H9 (cell line): ENCODE measurements at regions not wholly inside any gene's neighbourhood (a gene's known extent, or its start where the extent isn't known, plus 50 kb on each side); places are given as distances from the start of the nearest gene placed in this dataset.

ENCODE experiments used
- DNase-seq: peaks from one replicate; pipeline ENCODE4 v3.0.0-alpha.2; 2017
- H2AFZ ChIP-seq: one replicate; pipeline ENCODE4 v1.6.1; 2013; ENCODE audit warnings: mild to moderate bottlenecking, low read length, control low read depth, moderate library complexity
- H2AK5ac ChIP-seq: 2 replicates; pipeline ENCODE4 v1.6.1; 2013; ENCODE audit warnings: low read length, control low read depth, mixed read lengths; ENCODE audit not compliant: insufficient read length
- H2BK120ac ChIP-seq: one replicate; pipeline ENCODE4 v1.6.1; 2013; ENCODE audit warnings: low read depth, mild to moderate bottlenecking, low read length, control low read depth, inconsistent platforms; ENCODE audit not compliant: poor library complexity, severe bottlenecking
- H2BK12ac ChIP-seq: 2 replicates; pipeline ENCODE4 v1.6.1; 2013; ENCODE audit warnings: low read length, control low read depth, mixed read lengths, low read depth; ENCODE audit not compliant: insufficient read length
- H2BK15ac ChIP-seq: 2 replicates; pipeline ENCODE4 v1.6.1; 2013; ENCODE audit warnings: low read depth, low read length, control low read depth
- H2BK20ac ChIP-seq: one replicate; pipeline ENCODE4 v1.6.1; 2013; ENCODE audit warnings: low read depth, mild to moderate bottlenecking, low read length, control low read depth, inconsistent platforms; ENCODE audit not compliant: poor library complexity, severe bottlenecking
- H2BK5ac ChIP-seq: 2 replicates; pipeline ENCODE4 v1.6.1; 2013; ENCODE audit warnings: low read length, control low read depth, mixed read lengths; ENCODE audit not compliant: insufficient read length
- H3K14ac ChIP-seq: 2 replicates; pipeline ENCODE4 v1.6.1; 2013; ENCODE audit warnings: low read length, control low read depth; ENCODE audit not compliant: insufficient read depth
- H3K18ac ChIP-seq: 2 replicates; pipeline ENCODE4 v1.6.1; 2013; ENCODE audit warnings: low read depth, mild to moderate bottlenecking, mixed read lengths, low read length, control low read depth; ENCODE audit not compliant: insufficient read length
- H3K23ac ChIP-seq: 2 replicates; pipeline ENCODE4 v1.6.1; 2013; ENCODE audit warnings: low read length, control low read depth, mixed read lengths, low read depth; ENCODE audit not compliant: insufficient read length
- H3K23me2 ChIP-seq: 2 replicates; pipeline ENCODE4 v1.6.1; 2013; ENCODE audit warnings: low read depth, mild to moderate bottlenecking, mixed read lengths, low read length, control low read depth; ENCODE audit not compliant: insufficient read length, poor library complexity, severe bottlenecking
- H3K27ac ChIP-seq: 2 replicates; pipeline ENCODE4 v1.5.1; 2013; ENCODE audit warnings: low read length, control low read depth, mixed read lengths, low read depth; ENCODE audit not compliant: insufficient read length
- H3K27me3 ChIP-seq: 2 replicates; pipeline ENCODE4 v1.6.1; 2013; ENCODE audit warnings: low read length, control low read depth, inconsistent platforms; ENCODE audit not compliant: insufficient read depth
- H3K4ac ChIP-seq: 2 replicates; pipeline ENCODE4 v1.6.1; 2013; ENCODE audit warnings: low read depth, mild to moderate bottlenecking, control low read depth, inconsistent platforms, low read length, moderate library complexity
- H3K4me1 ChIP-seq: 2 replicates; pipeline ENCODE4 v1.6.1; 2013; ENCODE audit warnings: low read length, control low read depth, inconsistent platforms; ENCODE audit not compliant: insufficient read depth
- H3K4me2 ChIP-seq: 2 replicates; pipeline ENCODE4 v1.6.1; 2013; ENCODE audit warnings: low read length, control low read depth, mixed read lengths; ENCODE audit not compliant: insufficient read length, insufficient read depth
- H3K56ac ChIP-seq: 2 replicates; pipeline ENCODE4 v1.6.1; 2013; ENCODE audit warnings: low read depth, mild to moderate bottlenecking, mixed read lengths, low read length, control low read depth; ENCODE audit not compliant: insufficient read length
- H3K79me1 ChIP-seq: 2 replicates; pipeline ENCODE4 v1.6.1; 2013; ENCODE audit warnings: low read depth, mild to moderate bottlenecking, moderate library complexity, low read length, control low read depth, inconsistent platforms; ENCODE audit not compliant: insufficient read depth, poor library complexity, severe bottlenecking
- H3K79me2 ChIP-seq: 2 replicates; pipeline ENCODE4 v1.6.1; 2013; ENCODE audit warnings: low read length, control low read depth, inconsistent platforms; ENCODE audit not compliant: insufficient read depth
- H3K9ac ChIP-seq: 2 replicates; pipeline ENCODE4 v1.6.1; 2013; ENCODE audit warnings: low read length, control low read depth, mixed read lengths; ENCODE audit not compliant: insufficient read length; ENCODE audit errors: extremely low read depth
- H3K9me3 ChIP-seq: one replicate; pipeline ENCODE4 v1.6.1; 2013; ENCODE audit warnings: low read depth, low read length, inconsistent platforms; ENCODE audit not compliant: control insufficient read depth
- H3T11ph ChIP-seq: one replicate; pipeline ENCODE4 v1.6.1; 2013; ENCODE audit warnings: mild to moderate bottlenecking, low read length, control low read depth, inconsistent platforms
- H4K20me1 ChIP-seq: one replicate; pipeline ENCODE4 v1.6.1; 2013; ENCODE audit not compliant: control insufficient read depth, insufficient read length, insufficient read depth
- H4K5ac ChIP-seq: 2 replicates; pipeline ENCODE4 v1.6.1; 2013; ENCODE audit warnings: low read depth, mild to moderate bottlenecking, mixed read lengths, low read length, control low read depth; ENCODE audit not compliant: insufficient read length
- H4K8ac ChIP-seq: replicated peaks from 2 replicates; pipeline ENCODE4 v1.6.1; 2013; ENCODE audit warnings: low read length, control low read depth, mixed read lengths, low read depth; ENCODE audit not compliant: insufficient read length
- H4K91ac ChIP-seq: 2 replicates; pipeline ENCODE4 v1.6.1; 2013; ENCODE audit warnings: low read depth, mild to moderate bottlenecking, moderate library complexity, mixed read lengths, low read length, control low read depth; ENCODE audit not compliant: insufficient read length
- H3K27ac Mint-ChIP-seq, 3 experiments: 2 replicates in 2 of 3; 3 replicates in 1 of 3; pipeline ENCODE4 v1.8.0; 2020 to 2021; ENCODE audit warnings: mixed read lengths in 3 of 3, mild to moderate bottlenecking in 1 of 3, moderate library complexity in 1 of 3
- H3K27me3 Mint-ChIP-seq: 2 replicates; pipeline ENCODE4 v1.8.0; 2021; ENCODE audit warnings: low read depth, mild to moderate bottlenecking, moderate library complexity, mixed read lengths
- H3K36me3 Mint-ChIP-seq, 3 experiments: 2 replicates in 2 of 3; 3 replicates in 1 of 3; pipeline ENCODE4 v1.8.0; 2020 to 2021; ENCODE audit warnings: low read depth in 3 of 3, mixed read lengths in 3 of 3; ENCODE audit not compliant: insufficient read depth in 1 of 3
- H3K4me1 Mint-ChIP-seq, 2 experiments: 2 replicates each; pipeline ENCODE4 v1.8.0; 2020; ENCODE audit warnings: mixed read lengths in 2 of 2
- H3K4me3 Mint-ChIP-seq, 2 experiments: 2 replicates in 1 of 2; 3 replicates in 1 of 2; pipeline ENCODE4 v1.8.0; 2020 to 2021; ENCODE audit warnings: mild to moderate bottlenecking in 2 of 2, mixed read lengths in 2 of 2, moderate library complexity in 1 of 2
- H3K9me3 Mint-ChIP-seq, 2 experiments: 2 replicates in 1 of 2; 3 replicates in 1 of 2; pipeline ENCODE4 v1.8.0; 2020; ENCODE audit warnings: mild to moderate bottlenecking in 2 of 2, mixed read lengths in 2 of 2, moderate library complexity in 1 of 2
- CTCF ChIP-seq: fragments of 200-600 bp; sonication (generic); conservative IDR thresholded peaks from 3 replicates; pipeline ENCODE4 v1.8.0; 2021; ENCODE audit warnings: antibody characterized with exemption, mild to moderate bottlenecking
- WGBS: extraction: QIAGEN DNeasy Blood & Tissue Kit; methylation state at CpG from one replicate; pipeline ENCODE4 v1.1.7; 2013; ENCODE audit warnings: missing lambda C conversion rate, low lambda C conversion rate, mixed read lengths; ENCODE audit not compliant: insufficient read length; ENCODE audit errors: extremely low coverage; 5-methylcytosine and 5-hydroxymethylcytosine counted together

- no peak overlapping the region for H3K9ac ChIP-seq
- peak; percentile 76 for DNase-seq
- no peak overlapping the region for H2BK12ac ChIP-seq
- H3K23ac ChIP-seq, result no peak overlapping the region
- no peaks in the 10 kb centered on the region for H3K4me1 ChIP-seq
- no peak overlapping the region for H2BK5ac ChIP-seq
- no peak overlapping the region for H2BK120ac ChIP-seq
- H3K27me3 Mint-ChIP-seq, result no peaks in the 10 kb centered on the region; the same call in 1 of the 2 replicates
- no peak overlapping the region for H2BK15ac ChIP-seq
- no peak overlapping the region for H4K5ac ChIP-seq
- H3T11ph ChIP-seq, result no peak overlapping the region
- H3K56ac ChIP-seq, result no peak overlapping the region
- no peak overlapping the region for H3K18ac ChIP-seq
- TF ChIP-seq CTCF, result peak; percentile 67
- no peak overlapping the region for H3K14ac ChIP-seq
- no peak overlapping the region for H3K4me3 Mint-ChIP-seq
- H2BK20ac ChIP-seq, result no peak overlapping the region
- no peak overlapping the region for H3K4me2 ChIP-seq
- WGBS, result no CpG with 5 or more reads among the region's 5 CpGs
- H4K20me1 ChIP-seq, result no peaks in the 10 kb centered on the region
- peaks cover under 1 to 10% (median 3%) of the 10 kb centered on the region in 3 experiments; a peak in 6 of 7 replicates for H3K36me3 Mint-ChIP-seq
- H3K79me1 ChIP-seq, result no peaks in the 10 kb centered on the region
- H3K9me3 Mint-ChIP-seq, result peaks cover 6 to 10% of the 10 kb centered on the region in 2 experiments
- no peak overlapping the region for H3K4ac ChIP-seq
- no peak overlapping the region for H3K27ac ChIP-seq
- no peak overlapping the region for H3K27ac Mint-ChIP-seq
- no peaks in the 10 kb centered on the region for H3K4me1 Mint-ChIP-seq
- no peak overlapping the region for H4K8ac ChIP-seq
- H2AFZ ChIP-seq, result no peak overlapping the region
- no peak overlapping the region for H2AK5ac ChIP-seq
- H3K23me2 ChIP-seq, result no peaks in the 10 kb centered on the region
- H3K9me3 ChIP-seq, result no peaks in the 10 kb centered on the region
- no peaks in the 10 kb centered on the region for H3K27me3 ChIP-seq
- no peak overlapping the region for H4K91ac ChIP-seq
- H3K79me2 ChIP-seq, result no peaks in the 10 kb centered on the region
Observed at GRCh38 chr12:41795910-41796309, 348.8 kb downstream of the GXYLT1 start.
